SU-DHL-6 (cell line): ENCODE measurements at regions not wholly inside any gene's neighbourhood (a gene's known extent, or its start where the extent isn't known, plus 50 kb on each side); places are given as distances from the start of the nearest gene placed in this dataset.

Experiments used
- H2AFZ ChIP-seq: fragments of 200-600 bp; sonication (generic); 2 replicates; pipeline ENCODE4 v1.6.1; 2014; ENCODE audit warnings: low read depth, mild to moderate bottlenecking, moderate library complexity, mixed read lengths, antibody characterized with exemption, low read length; ENCODE audit not compliant: severe bottlenecking
- H3F3A ChIP-seq: fragments of 200-600 bp; shearing (Covaris generic); 2 replicates; pipeline ENCODE4 v1.6.0; 2016; ENCODE audit warnings: antibody characterized with exemption, mild to moderate bottlenecking; ENCODE audit not compliant: insufficient read depth
- H3K27ac ChIP-seq: fragments of 200-600 bp; sonication (generic); 2 replicates; pipeline ENCODE4 v1.5.1; 2016; ENCODE audit warnings: low read depth, mild to moderate bottlenecking, low read length, moderate library complexity, mixed read lengths
- H3K27me3 ChIP-seq: fragments of 200-600 bp; sonication (generic), shearing (Covaris generic); 2 replicates; pipeline ENCODE4 v1.6.0; 2014; ENCODE audit warnings: mild to moderate bottlenecking, low read length
- H3K36me3 ChIP-seq: fragments of 200-600 bp; sonication (generic); 2 replicates; pipeline ENCODE4 v1.6.1; 2014; ENCODE audit warnings: mild to moderate bottlenecking, low read length, mixed read lengths
- H3K4me2 ChIP-seq: fragments of 300-600, 200-600 bp; shearing (Covaris generic), sonication (generic); 2 replicates; pipeline ENCODE4 v1.6.0; 2014; ENCODE audit warnings: low read length, low read depth, mild to moderate bottlenecking; ENCODE audit not compliant: poor library complexity, severe bottlenecking
- H3K4me3 ChIP-seq: fragments of 200-600 bp; sonication (generic); 2 replicates; pipeline ENCODE4 v1.5.1; 2014; ENCODE audit warnings: antibody characterized with exemption, low read length, mild to moderate bottlenecking, mixed read lengths; ENCODE audit not compliant: insufficient read depth, poor library complexity, severe bottlenecking
- H3K79me2 ChIP-seq: fragments of 200-600 bp; sonication (generic); 2 replicates; pipeline ENCODE4 v1.6.1; 2014; ENCODE audit warnings: mild to moderate bottlenecking, low read length, moderate library complexity; ENCODE audit not compliant: insufficient read depth
- H3K9ac ChIP-seq: fragments of 200-600 bp; sonication (generic); 2 replicates; pipeline ENCODE4 v1.7.0; 2014; ENCODE audit warnings: mild to moderate bottlenecking, low read length
- H3K9me2 ChIP-seq: fragments of 200-600 bp; sonication (generic); replicated peaks from 2 replicates; pipeline ENCODE4 v1.6.1; 2014; ENCODE audit warnings: low read length; ENCODE audit not compliant: insufficient read depth
- H3K9me3 ChIP-seq: fragments of 200-600 bp; sonication (generic); 2 replicates; pipeline ENCODE4 v1.6.1; 2014; ENCODE audit warnings: low read length, mixed read lengths; ENCODE audit not compliant: insufficient read depth
- H4K20me1 ChIP-seq: fragments of 200-600 bp; sonication (generic); 2 replicates; pipeline ENCODE4 v1.6.1; 2014; ENCODE audit warnings: low read depth, mild to moderate bottlenecking, antibody characterized with exemption, low read length, moderate library complexity, mixed read lengths
- CTCF ChIP-seq: fragments of 200-600 bp; sonication (generic); IDR thresholded peaks from one replicate; pipeline ENCODE4 v1.5.1; 2017; ENCODE audit warnings: antibody characterized with exemption, mild to moderate bottlenecking, low read length, moderate library complexity; ENCODE audit not compliant: insufficient read depth, poor library complexity, severe bottlenecking
- EZH2phosphoT487 ChIP-seq: fragments of 200-600 bp; sonication (generic), shearing (Covaris generic); conservative IDR thresholded peaks from 2 replicates; pipeline ENCODE4 v1.6.1; 2018; ENCODE audit warnings: mild to moderate bottlenecking, antibody characterized with exemption, low read length, moderate library complexity, mixed read lengths

- H3K4me3 ChIP-seq = no peak overlapping the region
- no peaks in the 10 kb centered on the region for H3K27me3 ChIP-seq
- H2AFZ ChIP-seq = no peak overlapping the region
- no peaks in the 10 kb centered on the region for H3F3A ChIP-seq
- H3K4me2 ChIP-seq = no peak overlapping the region
- H3K79me2 ChIP-seq = no peaks in the 10 kb centered on the region
- H4K20me1 ChIP-seq = no peaks in the 10 kb centered on the region
- H3K27ac ChIP-seq = no peak overlapping the region
- TF ChIP-seq EZH2phosphoT487 (no peak), CTCF (no peak)
- H3K9me2 ChIP-seq = no peaks in the 10 kb centered on the region; the same call in 1 of the 2 replicates
- no peaks in the 10 kb centered on the region for H3K9me3 ChIP-seq
- H3K9ac ChIP-seq = no peak overlapping the region
- no peaks in the 10 kb centered on the region for H3K36me3 ChIP-seq
Observed at GRCh38 chr3:24551626-24552025, 57.0 kb upstream of the THRB start.

DNA sequence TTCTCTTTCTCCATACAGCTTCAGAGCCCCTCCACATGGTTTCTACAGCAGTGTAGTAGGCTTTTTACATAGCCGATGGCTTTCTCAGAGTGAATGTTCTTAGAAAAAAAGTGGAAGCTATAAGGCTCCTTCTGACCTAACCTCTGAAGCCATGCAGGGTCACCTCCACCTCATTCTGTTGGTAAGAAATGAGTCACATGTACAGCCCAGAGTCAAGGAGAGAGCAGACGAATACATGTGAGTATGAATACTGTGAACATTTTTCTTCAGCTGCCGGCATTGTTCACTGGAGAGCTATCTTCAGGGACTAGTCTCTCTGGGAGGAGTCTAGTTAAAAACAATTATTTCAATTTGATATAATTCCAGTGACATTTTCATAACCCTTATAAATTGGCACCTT, 68.2 kb upstream of the THRB start:
- no peak overlapping the region for H3K4me3 ChIP-seq
- H3K9me2 ChIP-seq = no peaks in the 10 kb centered on the region
- H3K9ac ChIP-seq = no peak overlapping the region
- H2AFZ ChIP-seq = no peak overlapping the region
- no peaks in the 10 kb centered on the region for H4K20me1 ChIP-seq
- no peak overlapping the region for H3K27ac ChIP-seq
- no peaks in the 10 kb centered on the region for H3F3A ChIP-seq
- no peaks in the 10 kb centered on the region for H3K36me3 ChIP-seq
- TF ChIP-seq CTCF (no peak), EZH2phosphoT487 (no peak)
- no peaks in the 10 kb centered on the region for H3K27me3 ChIP-seq
- H3K9me3 ChIP-seq = no peaks in the 10 kb centered on the region
- no peaks in the 10 kb centered on the region for H3K79me2 ChIP-seq
- H3K4me2 ChIP-seq = no peak overlapping the region

- Histone ChIP-seq H3K9me2 (no peaks in the 10 kb centered on the region), H3F3A (no peaks in the 10 kb centered on the region), H3K27ac (no peak overlapping the region), H3K27me3 (no peaks in the 10 kb centered on the region), H3K79me2 (no peaks in the 10 kb centered on the region), H2AFZ (no peak overlapping the region), H3K4me2 (no peak overlapping the region), H3K9ac (no peak overlapping the region), H3K9me3 (no peaks in the 10 kb centered on the region), H3K36me3 (no peaks in the 10 kb centered on the region), H3K4me3 (no peak overlapping the region), H4K20me1 (no peaks in the 10 kb centered on the region)
- TF ChIP-seq EZH2phosphoT487 = no peak
- no peak for TF ChIP-seq CTCF
Observed at GRCh38 chr3:24565053-24565452, 70.4 kb upstream of the THRB start.
